Coronary artery (tissue), 2 donors: ENCODE measurements at regions not wholly inside any gene's neighbourhood (a gene's known extent, or its start where the extent isn't known, plus 50 kb on each side); places are given as distances from the start of the nearest gene placed in this dataset.

Experiments
- DNase-seq: peaks from one replicate; pipeline ENCODE4 v3.0.0-alpha.2; 2017; ENCODE audit warnings: low spot score
- H3K27ac ChIP-seq, 2 donors: fragments of 200-600 bp; sonication (generic); one replicate each; pipeline ENCODE4 v1.5.1; 2016 to 2019
- H3K4me3 ChIP-seq: fragments of 200-600 bp; sonication (generic); 2 replicates; pipeline ENCODE4 v1.5.1; 2016; ENCODE audit warnings: mild to moderate bottlenecking, moderate library complexity
- TF ChIP-seq, protein P1 (sequence below): fragments of 200-600 bp; sonication (generic); IDR thresholded peaks from one replicate; pipeline ENCODE4 v1.5.1; 2019; ENCODE audit warnings: antibody characterized with exemption

DNA sequence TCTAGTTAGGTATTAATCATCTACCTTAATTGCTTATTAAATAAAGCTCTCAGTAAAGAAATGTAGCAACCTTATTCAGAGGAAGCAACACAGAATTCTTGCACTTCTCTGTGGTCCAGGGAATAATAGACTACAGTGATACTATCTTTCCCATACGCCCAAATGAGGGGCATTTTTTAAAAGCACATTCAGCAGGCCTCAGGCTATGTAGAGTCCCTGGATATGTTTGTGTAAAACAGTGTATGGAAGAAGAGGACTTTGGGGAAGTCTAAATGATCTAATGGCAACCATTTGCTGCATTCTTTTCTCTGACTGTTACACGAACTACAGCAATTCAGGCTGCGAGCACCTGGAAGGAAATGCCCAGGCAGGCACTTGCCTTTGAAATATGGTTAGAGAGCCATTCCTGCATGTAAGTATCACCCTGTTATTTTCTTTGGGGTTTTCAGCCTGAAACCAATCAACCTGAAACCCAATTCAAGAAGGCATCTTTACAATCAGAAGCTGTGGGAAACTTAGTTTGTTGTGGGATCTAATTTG is 1814.7 kb upstream of the CELF4 start:
- no peak for DNase-seq
- no peak overlapping the region for H3K27ac ChIP-seq
- H3K4me3 ChIP-seq = no peak overlapping the region
- TF ChIP-seq, protein P1, sequence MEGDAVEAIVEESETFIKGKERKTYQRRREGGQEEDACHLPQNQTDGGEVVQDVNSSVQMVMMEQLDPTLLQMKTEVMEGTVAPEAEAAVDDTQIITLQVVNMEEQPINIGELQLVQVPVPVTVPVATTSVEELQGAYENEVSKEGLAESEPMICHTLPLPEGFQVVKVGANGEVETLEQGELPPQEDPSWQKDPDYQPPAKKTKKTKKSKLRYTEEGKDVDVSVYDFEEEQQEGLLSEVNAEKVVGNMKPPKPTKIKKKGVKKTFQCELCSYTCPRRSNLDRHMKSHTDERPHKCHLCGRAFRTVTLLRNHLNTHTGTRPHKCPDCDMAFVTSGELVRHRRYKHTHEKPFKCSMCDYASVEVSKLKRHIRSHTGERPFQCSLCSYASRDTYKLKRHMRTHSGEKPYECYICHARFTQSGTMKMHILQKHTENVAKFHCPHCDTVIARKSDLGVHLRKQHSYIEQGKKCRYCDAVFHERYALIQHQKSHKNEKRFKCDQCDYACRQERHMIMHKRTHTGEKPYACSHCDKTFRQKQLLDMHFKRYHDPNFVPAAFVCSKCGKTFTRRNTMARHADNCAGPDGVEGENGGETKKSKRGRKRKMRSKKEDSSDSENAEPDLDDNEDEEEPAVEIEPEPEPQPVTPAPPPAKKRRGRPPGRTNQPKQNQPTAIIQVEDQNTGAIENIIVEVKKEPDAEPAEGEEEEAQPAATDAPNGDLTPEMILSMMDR = no peak

DNA sequence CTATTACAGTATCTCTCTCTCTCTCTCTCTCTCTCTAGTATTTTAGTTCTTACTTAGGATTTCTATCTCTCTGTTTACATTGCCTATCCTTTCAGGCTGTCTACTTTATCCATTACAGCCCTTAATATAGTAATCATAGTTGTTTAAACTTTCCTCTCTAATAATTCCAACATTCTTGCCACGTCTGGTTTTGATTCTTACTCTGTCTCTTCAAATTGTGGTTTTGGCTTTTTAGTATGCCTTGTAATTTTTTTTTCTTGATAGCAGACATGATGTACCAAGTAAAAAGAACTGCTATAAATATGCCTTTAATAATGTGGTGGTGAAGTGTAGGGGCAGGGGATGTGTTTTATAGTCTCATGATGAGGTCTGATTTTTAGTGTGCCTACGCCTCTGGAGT is 1809.5 kb upstream of the CELF4 start:
- DNase-seq = no peak
- TF ChIP-seq, protein P1 = no peak
- Histone ChIP-seq H3K4me3 (no peak overlapping the region), H3K27ac (no peak overlapping the region)

DNA sequence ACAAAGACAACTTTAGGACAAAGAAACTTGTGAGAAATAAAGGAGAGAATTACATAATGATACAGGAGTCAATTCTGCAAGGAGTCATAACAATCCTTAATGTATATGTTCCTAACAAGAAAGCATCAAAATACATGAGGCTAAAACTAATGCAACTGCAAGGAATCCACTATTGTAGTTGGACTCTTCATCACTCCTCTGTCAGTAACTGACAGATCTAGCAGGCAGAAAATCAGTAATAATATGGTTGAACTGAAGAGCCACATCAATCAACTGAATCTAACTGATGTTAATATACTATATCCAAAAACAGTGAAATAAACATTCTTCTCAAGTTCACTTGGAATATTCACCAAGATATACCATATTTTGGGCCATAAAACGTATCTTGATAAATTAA is 1806.4 kb upstream of the CELF4 start:
- TF ChIP-seq, protein P1 = no peak
- Histone ChIP-seq H3K27ac (no peak overlapping the region), H3K4me3 (no peak overlapping the region)
- DNase-seq = no peak

DNA sequence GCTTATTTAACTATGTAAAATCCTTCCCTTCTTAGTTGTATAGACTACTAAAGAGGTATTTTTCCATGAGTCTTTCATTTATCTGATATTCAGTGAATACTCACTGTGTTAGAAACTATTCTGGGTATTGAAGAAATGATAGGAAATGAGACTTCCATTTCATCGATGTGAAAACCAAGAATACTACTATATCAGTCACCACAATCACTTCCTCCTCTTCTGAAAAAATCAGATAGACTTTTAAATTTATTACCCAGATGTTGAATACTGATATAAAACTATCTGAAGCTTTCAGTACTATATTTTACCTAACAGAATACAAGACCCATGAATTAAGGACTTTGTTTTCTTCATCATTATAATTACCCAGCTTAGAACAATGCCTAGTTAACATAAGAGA is 1801.1 kb upstream of the CELF4 start:
- DNase-seq = no peak
- TF ChIP-seq, protein P1 = no peak
- Histone ChIP-seq H3K27ac (no peak overlapping the region), H3K4me3 (no peak overlapping the region)

DNA sequence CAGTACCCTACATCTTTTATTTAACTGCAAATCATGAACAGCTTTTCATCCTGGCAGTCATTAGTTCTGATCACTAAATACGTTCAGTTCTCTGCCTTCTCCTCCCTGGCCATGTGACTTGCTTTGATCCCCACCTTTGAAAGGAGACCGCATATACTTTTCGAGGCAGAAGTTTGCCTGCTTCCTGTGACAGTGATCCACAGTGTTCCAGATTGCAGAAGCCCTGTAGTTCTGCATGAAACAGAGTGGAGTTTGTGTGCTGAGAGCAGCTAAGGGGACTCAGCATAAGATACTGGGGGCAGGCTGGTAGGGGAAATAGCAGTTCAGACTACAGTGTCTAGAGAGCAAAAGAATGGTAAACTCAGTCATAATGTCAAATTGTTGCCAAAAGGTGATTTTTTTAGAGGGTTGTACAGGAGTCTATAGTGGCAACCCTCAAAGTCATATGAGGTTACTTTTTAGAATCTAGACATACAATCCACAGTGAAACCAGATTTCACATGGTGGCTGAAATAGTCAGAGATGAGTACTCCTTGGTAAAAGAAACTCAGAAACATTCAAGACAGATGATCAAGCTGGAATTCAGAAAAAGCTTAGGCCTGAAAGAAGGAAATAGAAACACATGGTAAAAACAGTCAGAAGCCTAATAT is 1800.4 kb upstream of the CELF4 start:
- Histone ChIP-seq H3K27ac (no peak overlapping the region), H3K4me3 (no peak overlapping the region)
- TF ChIP-seq, protein P1 = no peak
- no peak for DNase-seq

DNA sequence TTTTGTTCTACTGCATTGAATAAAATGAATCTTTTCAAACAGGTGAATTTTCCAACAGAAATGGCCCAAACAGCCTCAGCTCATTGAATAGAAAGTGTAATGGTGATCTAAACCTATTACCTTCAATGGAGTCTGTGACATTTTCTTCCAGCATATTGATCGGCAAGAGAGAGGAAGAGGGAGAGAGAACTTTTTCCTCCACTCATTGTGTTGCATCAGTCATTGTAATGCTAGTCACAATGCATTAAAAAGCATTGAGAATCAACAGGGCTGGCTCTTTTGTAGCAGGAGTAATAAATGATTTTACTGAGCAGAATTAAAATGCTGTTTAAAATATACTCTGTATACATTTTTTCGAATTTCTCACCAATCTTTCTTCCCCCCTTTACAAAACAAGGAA is 1794.5 kb upstream of the CELF4 start:
- no peak for DNase-seq
- H3K27ac ChIP-seq = no peak overlapping the region
- TF ChIP-seq, protein P1 = no peak
- H3K4me3 ChIP-seq = no peak overlapping the region

DNA sequence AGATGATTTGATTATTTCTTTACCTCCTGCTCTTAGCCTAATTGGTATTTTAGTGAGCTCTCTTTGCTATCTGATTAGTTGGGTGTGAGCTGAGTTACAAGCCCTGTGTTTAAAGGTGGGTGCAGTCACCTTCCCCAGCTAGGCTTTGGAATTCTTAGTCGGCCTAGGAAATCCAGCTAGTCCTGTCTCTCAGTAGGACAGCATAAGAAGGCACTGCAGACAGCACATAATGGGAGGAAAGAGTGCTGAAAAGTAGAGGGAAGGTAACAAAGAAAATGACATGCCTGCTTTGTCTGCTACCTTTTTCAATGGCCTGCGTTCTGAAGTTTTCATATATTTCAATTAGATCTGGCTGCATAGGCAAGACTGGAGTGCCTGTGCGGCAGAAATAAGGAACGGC is 1794.0 kb upstream of the CELF4 start:
- Histone ChIP-seq H3K27ac (no peak overlapping the region), H3K4me3 (no peak overlapping the region)
- DNase-seq = no peak
- TF ChIP-seq, protein P1 = no peak
